ENCODE measurements at regions not wholly inside any gene's neighbourhood (a gene's known extent, or its start where the extent isn't known, plus 50 kb on each side); places are given as distances from the start of the nearest gene placed in this dataset.
"Not testable (repeated sequence)": the region's sequence is repeated elsewhere in the genome, so short reads cannot be mapped to it uniquely, and the experiment has no call there.

GRCh38 chr9:73095425-73095824 is 56.2 kb upstream of the ANXA1 start:
- no peaks in the 10 kb centered on the region for H3K9me3 Mint-ChIP-seq

GRCh38 chr9:73093740-73094379 is 57.8 kb upstream of the ANXA1 start:
- no peaks in the 10 kb centered on the region for H3K27me3 Mint-ChIP-seq
- no peaks in the 10 kb centered on the region for H3K36me3 Mint-ChIP-seq (ENCODE audit: low read depth)
- H3K9me3 Mint-ChIP-seq = no peaks in the 10 kb centered on the region
- no peak for DNase-seq
- no peak overlapping the region for H3K4me3 Mint-ChIP-seq
- H3K4me1 Mint-ChIP-seq (ENCODE audit: low read depth) = peaks cover 3% of the 10 kb centered on the region
- H3K27ac Mint-ChIP-seq = no peak overlapping the region

More at GRCh38 chr9:73095425-73095824, 56.2 kb upstream of the ANXA1 start:
- Mint-ChIP-seq H3K4me1 (ENCODE audit: low read depth) (peaks cover 3% of the 10 kb centered on the region), H3K4me3 (no peak overlapping the region), H3K27me3 (peaks cover 4% of the 10 kb centered on the region), H3K27ac (no peak overlapping the region), H3K36me3 (ENCODE audit: low read depth) (no peaks in the 10 kb centered on the region)
- DNase-seq = no peak

GRCh38 chr9:73093016-73093739 is 58.5 kb upstream of the ANXA1 start:
- H3K4me3 Mint-ChIP-seq = no peak overlapping the region
- H3K27ac Mint-ChIP-seq = no peak overlapping the region
- no peak for DNase-seq

GRCh38 chr9:73091909-73092308 is 59.8 kb upstream of the ANXA1 start:
- no peak overlapping the region for H3K4me3 Mint-ChIP-seq
- no peak for DNase-seq
- no peaks in the 10 kb centered on the region for H3K9me3 Mint-ChIP-seq
- peaks cover 3% of the 10 kb centered on the region for H3K4me1 Mint-ChIP-seq (ENCODE audit: low read depth)
- H3K27ac Mint-ChIP-seq = no peak overlapping the region
- H3K36me3 Mint-ChIP-seq (ENCODE audit: low read depth) = no peaks in the 10 kb centered on the region
- no peaks in the 10 kb centered on the region for H3K27me3 Mint-ChIP-seq

More at GRCh38 chr9:73093016-73093739, 58.5 kb upstream of the ANXA1 start:
- Mint-ChIP-seq H3K36me3 (ENCODE audit: low read depth) (no peaks in the 10 kb centered on the region), H3K4me1 (ENCODE audit: low read depth) (peaks cover 3% of the 10 kb centered on the region), H3K9me3 (no peaks in the 10 kb centered on the region), H3K27me3 (no peaks in the 10 kb centered on the region)

- Mint-ChIP-seq H3K27me3 (peaks cover 5% of the 10 kb centered on the region), H3K4me1 (ENCODE audit: low read depth) (peaks cover 3% of the 10 kb centered on the region), H3K36me3 (ENCODE audit: low read depth) (no peaks in the 10 kb centered on the region), H3K4me3 (no peak overlapping the region), H3K9me3 (no peaks in the 10 kb centered on the region), H3K27ac (no peak overlapping the region)
- no peak for DNase-seq
Observed at GRCh38 chr9:73090214-73090613, 61.5 kb upstream of the ANXA1 start.

GRCh38 chr9:73089304-73089985 is 62.2 kb upstream of the ANXA1 start:
- H3K9me3 Mint-ChIP-seq = no peaks in the 10 kb centered on the region
- no peak for DNase-seq
- no peak overlapping the region for H3K27ac Mint-ChIP-seq
- peaks cover 5% of the 10 kb centered on the region for H3K27me3 Mint-ChIP-seq
- H3K36me3 Mint-ChIP-seq (ENCODE audit: low read depth) = no peaks in the 10 kb centered on the region
- peaks cover 3% of the 10 kb centered on the region for H3K4me1 Mint-ChIP-seq (ENCODE audit: low read depth)
- no peak overlapping the region for H3K4me3 Mint-ChIP-seq

- not testable (repeated sequence) for DNase-seq; H3K9me3 Mint-ChIP-seq; H3K27me3 Mint-ChIP-seq; H3K4me3 Mint-ChIP-seq; H3K36me3 Mint-ChIP-seq (ENCODE audit: low read depth); H3K27ac Mint-ChIP-seq; H3K4me1 Mint-ChIP-seq (ENCODE audit: low read depth)
Observed at GRCh38 chr9:73087876-73088275, 63.8 kb upstream of the ANXA1 start.

- H3K9me3 Mint-ChIP-seq = no peaks in the 10 kb centered on the region
- no peak overlapping the region for H3K4me3 Mint-ChIP-seq
- DNase-seq = no peak
- H3K27ac Mint-ChIP-seq = no peak overlapping the region
- no peaks in the 10 kb centered on the region for H3K4me1 Mint-ChIP-seq (ENCODE audit: low read depth)
- peaks cover 12% of the 10 kb centered on the region for H3K27me3 Mint-ChIP-seq
- no peaks in the 10 kb centered on the region for H3K36me3 Mint-ChIP-seq (ENCODE audit: low read depth)
Observed at GRCh38 chr9:73083519-73083918, 68.1 kb upstream of the ANXA1 start.

GRCh38 chr9:73081979-73082657 is 69.5 kb upstream of the ANXA1 start:
- no peak overlapping the region for H3K27ac Mint-ChIP-seq
- peaks cover 12% of the 10 kb centered on the region for H3K27me3 Mint-ChIP-seq
- no peaks in the 10 kb centered on the region for H3K36me3 Mint-ChIP-seq (ENCODE audit: low read depth)
- DNase-seq = no peak
- no peak overlapping the region for H3K4me3 Mint-ChIP-seq
- no peaks in the 10 kb centered on the region for H3K4me1 Mint-ChIP-seq (ENCODE audit: low read depth)
- H3K9me3 Mint-ChIP-seq = no peaks in the 10 kb centered on the region

GRCh38 chr9:73080110-73080694 is 71.5 kb upstream of the ANXA1 start:
- H3K27ac Mint-ChIP-seq = no peak overlapping the region
- H3K9me3 Mint-ChIP-seq = no peaks in the 10 kb centered on the region
- no peaks in the 10 kb centered on the region for H3K4me1 Mint-ChIP-seq (ENCODE audit: low read depth)
- H3K4me3 Mint-ChIP-seq = no peak overlapping the region
- H3K27me3 Mint-ChIP-seq = peaks cover 10% of the 10 kb centered on the region
- H3K36me3 Mint-ChIP-seq (ENCODE audit: low read depth) = no peaks in the 10 kb centered on the region
- DNase-seq = no peak

- no peak for DNase-seq
- Mint-ChIP-seq H3K27me3 (peaks cover 10% of the 10 kb centered on the region), H3K4me1 (ENCODE audit: low read depth) (no peaks in the 10 kb centered on the region), H3K9me3 (no peaks in the 10 kb centered on the region), H3K4me3 (no peak overlapping the region), H3K27ac (no peak overlapping the region), H3K36me3 (ENCODE audit: low read depth) (no peaks in the 10 kb centered on the region)
Observed at GRCh38 chr9:73079326-73079725, 72.3 kb upstream of the ANXA1 start.

- Mint-ChIP-seq H3K27ac (no peak overlapping the region), H3K4me3 (no peak overlapping the region), H3K36me3 (ENCODE audit: low read depth) (no peaks in the 10 kb centered on the region), H3K4me1 (ENCODE audit: low read depth) (no peaks in the 10 kb centered on the region), H3K9me3 (no peaks in the 10 kb centered on the region), H3K27me3 (peaks cover 10% of the 10 kb centered on the region)
- DNase-seq = no peak
Observed at GRCh38 chr9:73077625-73078030, 74.0 kb upstream of the ANXA1 start.

GRCh38 chr9:73076970-73077369 is 74.7 kb upstream of the ANXA1 start:
- peaks cover 10% of the 10 kb centered on the region for H3K27me3 Mint-ChIP-seq
- H3K27ac Mint-ChIP-seq = no peak overlapping the region
- no peaks in the 10 kb centered on the region for H3K9me3 Mint-ChIP-seq
- DNase-seq = no peak
- no peak overlapping the region for H3K4me3 Mint-ChIP-seq
- H3K4me1 Mint-ChIP-seq (ENCODE audit: low read depth) = no peaks in the 10 kb centered on the region
- no peaks in the 10 kb centered on the region for H3K36me3 Mint-ChIP-seq (ENCODE audit: low read depth)

- Mint-ChIP-seq H3K27ac (no peak overlapping the region), H3K4me3 (no peak overlapping the region), H3K27me3 (peaks cover 8% of the 10 kb centered on the region), H3K9me3 (no peaks in the 10 kb centered on the region), H3K4me1 (ENCODE audit: low read depth) (no peaks in the 10 kb centered on the region), H3K36me3 (ENCODE audit: low read depth) (no peaks in the 10 kb centered on the region)
- no peak for DNase-seq
Observed at GRCh38 chr9:73074176-73074708, 77.4 kb upstream of the ANXA1 start.
